Fibroblast of pulmonary artery (primary cell): ENCODE measurements at regions not wholly inside any gene's neighbourhood (a gene's known extent, or its start where the extent isn't known, plus 50 kb on each side); places are given as distances from the start of the nearest gene placed in this dataset.

Experiments used
- DNase-seq: peaks from one replicate; pipeline ENCODE4 v3.0.0-alpha.2; 2010; ENCODE audit warnings: low read depth
- H3K4me3 ChIP-seq: replicated peaks from 2 replicates; pipeline ENCODE4 v1.5.1; 2011; ENCODE audit warnings: low read depth, mild to moderate bottlenecking, control low read depth, low read length, moderate library complexity
- TF ChIP-seq, protein P1 (sequence below): IDR thresholded peaks from 2 replicates; pipeline ENCODE4 v1.5.1; 2011; ENCODE audit warnings: mild to moderate bottlenecking, control low read depth, low read length, inconsistent platforms; ENCODE audit errors: missing control alignments

DNA sequence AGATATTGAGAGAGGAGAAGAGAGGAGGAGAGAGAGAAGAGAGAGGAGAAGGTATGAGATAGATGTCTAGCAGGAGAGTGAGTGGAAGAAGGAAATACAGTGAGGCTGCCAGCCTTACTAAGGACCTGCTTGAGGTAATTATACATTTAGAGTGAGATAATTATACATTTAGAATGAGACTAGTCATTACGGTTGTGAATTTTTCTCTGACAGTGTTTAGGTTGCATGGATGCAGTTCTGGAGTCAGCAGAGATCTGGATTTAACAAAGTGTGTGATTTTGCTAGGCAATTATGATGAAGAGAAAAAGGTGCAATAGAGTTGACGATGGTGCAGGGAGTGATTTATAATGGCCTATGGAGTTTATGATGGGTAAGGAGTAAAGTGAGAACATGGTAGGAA is 187.1 kb upstream of the ARX start:
- TF ChIP-seq, protein P1, sequence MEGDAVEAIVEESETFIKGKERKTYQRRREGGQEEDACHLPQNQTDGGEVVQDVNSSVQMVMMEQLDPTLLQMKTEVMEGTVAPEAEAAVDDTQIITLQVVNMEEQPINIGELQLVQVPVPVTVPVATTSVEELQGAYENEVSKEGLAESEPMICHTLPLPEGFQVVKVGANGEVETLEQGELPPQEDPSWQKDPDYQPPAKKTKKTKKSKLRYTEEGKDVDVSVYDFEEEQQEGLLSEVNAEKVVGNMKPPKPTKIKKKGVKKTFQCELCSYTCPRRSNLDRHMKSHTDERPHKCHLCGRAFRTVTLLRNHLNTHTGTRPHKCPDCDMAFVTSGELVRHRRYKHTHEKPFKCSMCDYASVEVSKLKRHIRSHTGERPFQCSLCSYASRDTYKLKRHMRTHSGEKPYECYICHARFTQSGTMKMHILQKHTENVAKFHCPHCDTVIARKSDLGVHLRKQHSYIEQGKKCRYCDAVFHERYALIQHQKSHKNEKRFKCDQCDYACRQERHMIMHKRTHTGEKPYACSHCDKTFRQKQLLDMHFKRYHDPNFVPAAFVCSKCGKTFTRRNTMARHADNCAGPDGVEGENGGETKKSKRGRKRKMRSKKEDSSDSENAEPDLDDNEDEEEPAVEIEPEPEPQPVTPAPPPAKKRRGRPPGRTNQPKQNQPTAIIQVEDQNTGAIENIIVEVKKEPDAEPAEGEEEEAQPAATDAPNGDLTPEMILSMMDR, result no peak
- no peak overlapping the region for H3K4me3 ChIP-seq
- no peak for DNase-seq

DNA sequence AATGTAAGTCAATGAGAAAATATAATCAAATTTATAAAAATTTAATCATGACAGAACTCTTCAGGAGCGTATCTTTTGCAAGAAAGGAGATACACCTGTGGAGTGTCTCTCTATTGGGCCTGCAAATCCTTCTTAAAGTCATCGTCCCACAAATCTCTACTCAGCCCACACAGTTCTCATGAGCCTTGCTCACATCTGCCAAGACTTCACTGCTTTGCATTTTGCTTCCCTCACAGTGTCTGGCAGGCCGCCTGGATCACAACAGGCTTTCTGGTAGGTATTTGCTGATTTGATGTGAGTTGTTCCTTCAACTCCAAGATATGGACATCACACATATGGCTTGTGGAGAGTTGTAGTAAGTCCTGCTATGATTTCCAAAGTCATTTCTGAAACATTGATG is 183.1 kb upstream of the ARX start:
- TF ChIP-seq, protein P1, result no peak
- no peak for DNase-seq
- no peak overlapping the region for H3K4me3 ChIP-seq

DNA sequence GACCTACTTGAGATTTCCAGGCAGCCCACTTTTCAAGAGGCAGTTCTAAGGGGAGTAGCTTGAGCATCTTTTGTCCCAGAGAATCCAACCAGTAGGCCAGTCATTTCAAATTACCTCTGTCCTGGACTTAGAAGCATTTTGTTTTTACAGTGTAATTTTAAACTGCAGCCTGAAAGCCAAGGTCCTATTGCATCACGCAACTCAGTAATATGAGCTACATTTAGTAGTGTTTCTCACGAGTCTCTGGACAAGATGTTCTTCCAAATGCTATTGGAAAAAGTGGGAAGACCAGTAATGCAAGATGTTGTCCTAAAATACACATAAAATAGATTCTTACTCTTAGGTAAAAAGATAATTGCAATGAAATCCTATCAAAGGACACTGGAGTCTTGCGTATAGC is 182.5 kb upstream of the ARX start:
- TF ChIP-seq, protein P1, result no peak
- H3K4me3 ChIP-seq, result no peak overlapping the region
- DNase-seq, result no peak

DNA sequence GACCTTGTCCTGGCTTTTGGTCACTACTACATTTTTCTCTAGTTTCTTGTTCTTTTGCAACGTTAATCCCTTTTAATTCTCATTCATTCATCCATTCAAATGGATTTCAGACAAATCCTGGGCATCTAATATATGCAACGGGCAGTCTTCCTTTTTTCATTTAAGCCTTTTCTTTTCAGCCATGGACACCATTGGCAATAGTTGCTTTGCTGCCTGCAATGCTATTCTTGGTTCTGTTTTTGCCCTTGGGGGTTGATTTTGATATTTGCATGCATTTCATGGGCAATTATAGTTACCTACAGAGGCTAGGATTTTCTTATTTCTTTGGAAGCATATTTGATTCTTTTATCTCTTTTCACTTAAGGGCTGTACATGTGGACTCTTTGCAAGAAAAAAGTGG is 180.5 kb upstream of the ARX start:
- no peak for DNase-seq
- TF ChIP-seq, protein P1, result no peak
- H3K4me3 ChIP-seq, result no peak overlapping the region

DNA sequence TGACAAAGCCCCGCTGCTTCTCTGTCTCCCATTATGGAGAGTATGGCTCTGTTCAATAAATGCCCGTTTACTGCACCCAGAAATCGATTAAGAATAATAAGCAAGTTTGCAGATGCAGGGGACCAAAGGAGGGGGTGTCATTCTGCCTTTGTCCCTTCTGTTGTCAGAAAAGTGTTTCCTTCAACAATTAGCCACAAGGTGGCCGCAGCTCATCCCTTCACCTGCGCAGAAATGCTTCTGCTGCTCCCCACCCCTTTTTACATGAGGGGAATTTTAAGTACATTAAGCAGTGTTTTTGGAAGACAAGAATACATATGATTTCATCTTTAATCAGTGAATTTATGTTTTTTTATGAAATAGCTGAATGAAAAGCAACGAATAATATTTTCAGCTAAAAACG is 175.6 kb upstream of the ARX start:
- DNase-seq, result no peak
- TF ChIP-seq, protein P1, result no peak
- no peak overlapping the region for H3K4me3 ChIP-seq

DNA sequence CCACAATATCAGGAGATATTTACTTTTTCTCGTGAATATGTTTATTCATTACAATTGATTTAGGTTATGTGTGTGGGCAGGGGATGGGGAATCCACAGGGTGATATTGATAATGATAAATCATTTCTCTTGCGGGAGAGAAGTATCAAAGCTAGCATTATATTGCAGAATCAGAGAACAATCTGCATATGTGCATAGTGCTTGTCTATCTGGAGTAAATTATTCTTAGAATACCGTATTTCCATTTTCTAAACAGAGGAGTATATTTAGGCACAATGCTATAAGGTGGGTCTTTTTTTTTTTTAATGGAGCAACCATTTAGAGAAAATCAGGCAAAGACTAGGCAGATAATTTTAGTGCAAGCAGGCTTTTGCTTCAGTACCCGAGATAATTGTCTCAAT is 166.0 kb upstream of the ARX start:
- DNase-seq, result no peak
- TF ChIP-seq, protein P1, result no peak
- H3K4me3 ChIP-seq, result no peak overlapping the region

DNA sequence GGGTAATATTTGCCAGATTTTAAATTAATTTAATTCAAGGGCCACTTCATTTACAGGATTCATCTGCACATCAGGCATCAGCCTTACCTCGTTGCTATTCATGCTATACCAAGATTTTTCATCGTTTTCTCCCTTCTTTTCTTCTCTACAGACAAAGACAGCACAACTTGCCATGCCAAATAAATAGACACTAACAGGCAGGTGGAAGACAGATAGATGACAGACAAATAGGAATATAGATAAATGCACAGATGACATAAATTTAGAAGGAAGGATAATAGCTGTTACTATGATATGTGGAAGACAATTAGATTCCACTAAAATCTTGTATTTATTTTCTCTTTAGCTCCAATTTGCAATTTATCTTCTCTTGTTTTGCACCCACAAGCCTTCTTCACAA is 164.5 kb upstream of the ARX start:
- no peak overlapping the region for H3K4me3 ChIP-seq
- DNase-seq, result no peak
- TF ChIP-seq, protein P1, result no peak
